ENCODE measurements at regions not wholly inside any gene's neighbourhood (a gene's known extent, or its start where the extent isn't known, plus 50 kb on each side); places are given as distances from the start of the nearest gene placed in this dataset.

DNA sequence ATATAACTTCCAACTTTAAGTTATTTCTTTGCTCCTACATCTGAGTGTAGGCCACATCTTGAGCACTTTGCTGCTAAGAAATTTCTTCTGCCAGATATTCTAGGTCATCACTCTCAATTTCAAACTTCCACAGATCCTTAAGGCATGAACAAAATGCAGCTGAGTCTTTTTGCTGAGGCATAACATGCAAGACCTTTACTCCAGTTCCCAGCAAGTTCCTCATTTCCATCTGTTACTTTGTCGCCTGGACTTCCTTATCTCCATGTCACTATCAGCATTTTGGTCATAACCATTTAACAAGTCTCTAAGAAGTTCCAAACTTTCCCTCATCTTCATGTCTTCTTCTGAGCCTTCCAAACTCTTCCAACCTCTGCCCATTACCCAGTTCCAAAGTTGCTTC is 1077.3 kb upstream of the TMEFF2 start:
- Histone ChIP-seq H3K4me2 (no peak overlapping the region), H3K27me3 (no peaks in the 10 kb centered on the region), H3K9me3 (ENCODE audit: low read depth) (no peaks in the 10 kb centered on the region), H4K20me1 (ENCODE audit: insufficient read depth, poor library complexity, severe bottlenecking) (no peaks in the 10 kb centered on the region), H3K27ac (peak overlapping the region; percentile 38), H3K4me1 (ENCODE audit: insufficient read depth) (peaks cover 4% of the 10 kb centered on the region), H3K79me2 (no peaks in the 10 kb centered on the region), H3K4me3 (no peak overlapping the region), H3K9me2 (replicated peaks; ENCODE audit: insufficient read depth) (no peaks in the 10 kb centered on the region), H3K36me3 (replicated peaks; ENCODE audit: insufficient read depth, low read depth) (no peaks in the 10 kb centered on the region), H2AFZ (no peak overlapping the region)
- DNase-seq (ENCODE audit: low spot score): no peak
- 63% methylated on average over 1 of the region's 1 CpG for WGBS (ENCODE audit: low lambda C conversion rate, missing lambda C conversion rate)
- TF ChIP-seq EZH2phosphoT487 (IDR thresholded peaks at IDR 0.05; ENCODE audit: low read depth, severe bottlenecking, unreplicated experiment) (no peak), EZH2 (IDR thresholded peaks at IDR 0.05; ENCODE audit: borderline replicate concordance) (no peak)
- TF ChIP-seq, protein P1, sequence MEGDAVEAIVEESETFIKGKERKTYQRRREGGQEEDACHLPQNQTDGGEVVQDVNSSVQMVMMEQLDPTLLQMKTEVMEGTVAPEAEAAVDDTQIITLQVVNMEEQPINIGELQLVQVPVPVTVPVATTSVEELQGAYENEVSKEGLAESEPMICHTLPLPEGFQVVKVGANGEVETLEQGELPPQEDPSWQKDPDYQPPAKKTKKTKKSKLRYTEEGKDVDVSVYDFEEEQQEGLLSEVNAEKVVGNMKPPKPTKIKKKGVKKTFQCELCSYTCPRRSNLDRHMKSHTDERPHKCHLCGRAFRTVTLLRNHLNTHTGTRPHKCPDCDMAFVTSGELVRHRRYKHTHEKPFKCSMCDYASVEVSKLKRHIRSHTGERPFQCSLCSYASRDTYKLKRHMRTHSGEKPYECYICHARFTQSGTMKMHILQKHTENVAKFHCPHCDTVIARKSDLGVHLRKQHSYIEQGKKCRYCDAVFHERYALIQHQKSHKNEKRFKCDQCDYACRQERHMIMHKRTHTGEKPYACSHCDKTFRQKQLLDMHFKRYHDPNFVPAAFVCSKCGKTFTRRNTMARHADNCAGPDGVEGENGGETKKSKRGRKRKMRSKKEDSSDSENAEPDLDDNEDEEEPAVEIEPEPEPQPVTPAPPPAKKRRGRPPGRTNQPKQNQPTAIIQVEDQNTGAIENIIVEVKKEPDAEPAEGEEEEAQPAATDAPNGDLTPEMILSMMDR (IDR thresholded peaks at IDR 0.05; ENCODE audit: poor library complexity): no peak

DNA sequence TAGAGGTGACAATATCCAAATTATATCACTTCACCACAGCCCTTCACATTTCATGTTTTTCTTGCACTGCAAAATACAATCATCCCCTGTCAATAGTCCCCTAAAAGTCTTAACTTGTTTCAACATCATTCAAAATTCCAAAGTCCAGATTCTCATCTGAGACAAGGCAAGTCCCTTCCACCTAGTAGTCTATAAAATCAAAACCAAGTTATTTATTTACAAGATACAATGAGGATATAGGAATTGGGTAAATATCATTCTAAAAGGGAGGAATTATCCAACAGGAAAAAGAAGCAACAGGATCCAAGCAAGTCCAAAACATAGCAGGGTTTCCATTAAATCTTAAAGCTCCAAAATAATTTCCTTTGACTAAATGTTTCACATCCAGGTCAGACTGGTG is 1076.1 kb upstream of the TMEFF2 start:
- Histone ChIP-seq H3K4me2 (no peak overlapping the region), H3K27me3 (no peaks in the 10 kb centered on the region), H4K20me1 (ENCODE audit: insufficient read depth, poor library complexity, severe bottlenecking) (no peaks in the 10 kb centered on the region), H3K27ac (peak overlapping the region; percentile 38), H3K36me3 (replicated peaks; ENCODE audit: insufficient read depth, low read depth) (no peaks in the 10 kb centered on the region), H3K9me2 (replicated peaks; ENCODE audit: insufficient read depth) (no peaks in the 10 kb centered on the region), H2AFZ (no peak overlapping the region), H3K9me3 (ENCODE audit: low read depth) (no peaks in the 10 kb centered on the region), H3K79me2 (no peaks in the 10 kb centered on the region), H3K4me3 (no peak overlapping the region), H3K4me1 (ENCODE audit: insufficient read depth) (peaks cover 4% of the 10 kb centered on the region)
- no peak for TF ChIP-seq EZH2 (IDR thresholded peaks at IDR 0.05; ENCODE audit: borderline replicate concordance)
- TF ChIP-seq, protein P1 (IDR thresholded peaks at IDR 0.05; ENCODE audit: poor library complexity): no peak
- no peak for TF ChIP-seq EZH2phosphoT487 (IDR thresholded peaks at IDR 0.05; ENCODE audit: low read depth, severe bottlenecking, unreplicated experiment)
- DNase-seq (ENCODE audit: low spot score): no peak

DNA sequence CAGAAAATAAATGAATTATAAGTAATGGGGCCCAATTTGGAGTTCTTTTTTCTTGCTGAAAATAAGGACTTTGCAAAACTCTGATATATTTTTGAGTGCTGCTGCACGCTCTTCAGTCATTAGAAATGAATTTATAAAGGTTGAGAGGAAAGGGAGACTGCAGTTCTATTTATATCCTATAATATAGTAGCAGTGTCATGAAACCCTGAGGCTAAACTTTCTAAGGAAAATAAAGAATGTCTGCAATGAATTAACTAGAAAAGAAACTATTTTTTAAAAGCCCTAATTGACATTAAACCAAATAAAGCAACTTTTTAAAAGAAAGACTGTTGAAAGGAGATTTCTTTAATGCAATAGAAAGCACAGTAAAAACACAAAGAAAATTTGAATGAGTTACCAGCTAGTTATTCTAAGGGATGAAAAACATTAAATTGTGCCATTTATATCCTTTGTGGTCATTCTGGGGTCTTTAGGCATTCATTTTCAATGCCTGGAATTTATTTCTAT is 1072.8 kb upstream of the TMEFF2 start:
- no peaks in the 10 kb centered on the region for H3K36me3 ChIP-seq (replicated peaks; ENCODE audit: insufficient read depth, low read depth)
- H2AFZ ChIP-seq: no peak overlapping the region
- DNase-seq (ENCODE audit: low spot score): no peak
- no peaks in the 10 kb centered on the region for H3K9me2 ChIP-seq (replicated peaks; ENCODE audit: insufficient read depth)
- H3K4me2 ChIP-seq: no peak overlapping the region
- WGBS (ENCODE audit: low lambda C conversion rate, missing lambda C conversion rate): 58% methylated on average over 1 of the region's 1 CpG
- H3K9me3 ChIP-seq (ENCODE audit: low read depth): no peaks in the 10 kb centered on the region
- no peaks in the 10 kb centered on the region for H3K79me2 ChIP-seq
- H3K27me3 ChIP-seq: no peaks in the 10 kb centered on the region
- H3K4me1 ChIP-seq (ENCODE audit: insufficient read depth): peaks cover 4% of the 10 kb centered on the region
- H4K20me1 ChIP-seq (ENCODE audit: insufficient read depth, poor library complexity, severe bottlenecking): no peaks in the 10 kb centered on the region
- H3K27ac ChIP-seq: no peak overlapping the region
- TF ChIP-seq EZH2phosphoT487 (IDR thresholded peaks at IDR 0.05; ENCODE audit: low read depth, severe bottlenecking, unreplicated experiment) (no peak), EZH2 (IDR thresholded peaks at IDR 0.05; ENCODE audit: borderline replicate concordance) (no peak)
- TF ChIP-seq, protein P1 (IDR thresholded peaks at IDR 0.05; ENCODE audit: poor library complexity): no peak
- H3K4me3 ChIP-seq: no peak overlapping the region

DNA sequence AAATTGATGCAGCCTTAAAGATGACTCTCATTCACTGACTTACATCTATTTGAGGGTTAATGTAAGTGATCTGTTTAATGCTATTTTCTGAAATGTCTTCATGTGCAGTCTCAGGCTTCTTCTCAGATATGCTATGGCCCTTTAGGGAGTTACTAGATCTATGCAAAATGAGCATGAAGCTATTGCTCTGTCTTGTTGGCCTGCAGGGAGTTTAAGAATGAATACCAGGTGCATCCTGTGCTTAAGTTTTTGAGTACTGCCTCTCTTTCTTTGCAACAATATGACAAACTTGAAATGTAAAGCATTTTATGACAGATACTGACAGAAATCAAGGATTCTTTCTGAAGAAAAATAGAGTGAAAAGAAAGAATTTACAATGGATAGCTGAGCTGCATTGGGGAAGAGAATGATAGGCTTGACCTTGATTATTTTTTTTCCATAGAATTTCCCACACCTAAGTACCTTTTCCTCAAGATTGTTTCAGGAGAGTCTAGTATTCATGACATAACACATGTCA is 1058.3 kb upstream of the TMEFF2 start:
- Histone ChIP-seq H3K27ac (no peak overlapping the region), H3K9me3 (ENCODE audit: low read depth) (no peaks in the 10 kb centered on the region), H2AFZ (no peak overlapping the region), H4K20me1 (ENCODE audit: insufficient read depth, poor library complexity, severe bottlenecking) (no peaks in the 10 kb centered on the region), H3K79me2 (no peaks in the 10 kb centered on the region), H3K27me3 (no peaks in the 10 kb centered on the region), H3K9me2 (replicated peaks; ENCODE audit: insufficient read depth) (no peaks in the 10 kb centered on the region), H3K36me3 (replicated peaks; ENCODE audit: insufficient read depth, low read depth) (no peaks in the 10 kb centered on the region), H3K4me1 (ENCODE audit: insufficient read depth) (no peaks in the 10 kb centered on the region), H3K4me2 (no peak overlapping the region), H3K4me3 (no peak overlapping the region)
- TF ChIP-seq EZH2 (IDR thresholded peaks at IDR 0.05; ENCODE audit: borderline replicate concordance): no peak
- no peak for TF ChIP-seq EZH2phosphoT487 (IDR thresholded peaks at IDR 0.05; ENCODE audit: low read depth, severe bottlenecking, unreplicated experiment)
- TF ChIP-seq, protein P1 (IDR thresholded peaks at IDR 0.05; ENCODE audit: poor library complexity): no peak
- no peak for DNase-seq (ENCODE audit: low spot score)

Data from hepatocyte (in vitro differentiated cells).